Tibial artery (tissue), 4 donors: ENCODE measurements at regions not wholly inside any gene's neighbourhood (a gene's known extent, or its start where the extent isn't known, plus 50 kb on each side); places are given as distances from the start of the nearest gene placed in this dataset.

Experiments used
- DNase-seq, 2 donors: peaks; one replicate each; pipeline ENCODE4 v3.0.0-alpha.2; 2019
- H3K27ac ChIP-seq, 2 donors: fragments of 200-600 bp; sonication (generic) in 1 of 2; 1 replicate in 1 of 2; 2 replicates in 1 of 2; pipeline ENCODE4 v1.5.1; 2018 to 2019; ENCODE audit warnings: mild to moderate bottlenecking in 1 of 2
- H3K27me3 ChIP-seq, 2 donors: fragments of 200-600 bp; sonication (generic) in 1 of 2; one replicate each; pipeline versions ENCODE4 v1.5.1 to v1.6.0; 2016 to 2019
- H3K36me3 ChIP-seq, 3 donors: fragments of 200-600 bp; sonication (generic) in 2 of 3; one replicate each; pipeline ENCODE4 v1.5.1; 2016 to 2019; ENCODE audit warnings: mild to moderate bottlenecking in 2 of 3
- H3K4me1 ChIP-seq, 4 donors: fragments of 200-600 bp; sonication (generic) in 2 of 4; 1 replicate in 3 of 4; 2 replicates in 1 of 4; pipeline ENCODE4 v1.5.1; 2016 to 2019
- H3K4me3 ChIP-seq, 2 donors: fragments of 200-600 bp; sonication (generic) in 1 of 2; 1 replicate in 1 of 2; 2 replicates in 1 of 2; pipeline ENCODE4 v1.5.1; 2018 to 2019; ENCODE audit warnings: mild to moderate bottlenecking in 2 of 2
- H3K9me3 ChIP-seq, 3 donors: fragments of 200-600 bp; sonication (generic) in 1 of 3; one replicate each; pipeline ENCODE4 v1.5.1; 2016 to 2019
- CTCF ChIP-seq, 2 experiments: fragments of 200-600 bp in 1 of 2; fragments of 450-650 bp in 1 of 2; IDR thresholded peaks; one replicate each; pipeline ENCODE4 v1.5.1; 2017 to 2019; ENCODE audit warnings: antibody characterized with exemption in 2 of 2, mild to moderate bottlenecking in 1 of 2, moderate library complexity in 1 of 2
- intact Hi-C: fragments of 100-400 bp; cut with DNase I; formaldehyde crosslinking; loops from one replicate; pipeline ENCODE4 v1.15.0; 2023; ENCODE audit warnings: low total_unique reads

GRCh38 chr2:43123028-43123427, 103.4 kb downstream of the ZFP36L2 start:
- DNase-seq = peak in 1 of 2 donors; percentile 42
- Histone ChIP-seq H3K27me3 (no peaks in the 10 kb centered on the region), H3K27ac (no peak overlapping the region), H3K36me3 (no peaks in the 10 kb centered on the region), H3K9me3 (peaks cover 3 to 21% (median 17%) of the 10 kb centered on the region in 3 donors), H3K4me1 (no peaks in the 10 kb centered on the region), H3K4me3 (no peak overlapping the region)
- intact Hi-C loops = no loop called here
- TF ChIP-seq CTCF (IDR thresholded peaks at IDR 0.05) = no peak

GRCh38 chr2:43121580-43122314, 104.7 kb downstream of the ZFP36L2 start:
- no peaks in the 10 kb centered on the region for H3K36me3 ChIP-seq
- intact Hi-C loops = no loop called here
- H3K9me3 ChIP-seq = peaks cover 3 to 26% (median 18%) of the 10 kb centered on the region in 3 donors
- no peak overlapping the region for H3K4me3 ChIP-seq
- no peaks in the 10 kb centered on the region for H3K4me1 ChIP-seq
- DNase-seq = peak in 1 of 2 donors; percentile 4
- no peak overlapping the region for H3K27ac ChIP-seq
- no peak for TF ChIP-seq CTCF (IDR thresholded peaks at IDR 0.05)
- H3K27me3 ChIP-seq = no peaks in the 10 kb centered on the region

- Histone ChIP-seq H3K9me3 (peaks cover 3 to 26% (median 18%) of the 10 kb centered on the region in 3 donors), H3K27ac (no peak overlapping the region), H3K4me1 (peaks cover 0 to under 1% (median under 1%) of the 10 kb centered on the region in 4 donors), H3K4me3 (no peak overlapping the region), H3K36me3 (no peaks in the 10 kb centered on the region), H3K27me3 (no peaks in the 10 kb centered on the region)
- DNase-seq = no peak
- intact Hi-C loops = no loop called here
- TF ChIP-seq CTCF (IDR thresholded peaks at IDR 0.05) = no peak
These were observed 107.1 kb downstream of the ZFP36L2 start for GRCh38 chr2:43119303-43119702.

- H3K4me1 ChIP-seq = peaks cover 0 to 4% (median 2%) of the 10 kb centered on the region in 4 donors
- peaks cover 3 to 26% (median 18%) of the 10 kb centered on the region in 3 donors for H3K9me3 ChIP-seq
- TF ChIP-seq CTCF (IDR thresholded peaks at IDR 0.05) = no peak
- no peak overlapping the region for H3K27ac ChIP-seq
- H3K27me3 ChIP-seq = no peaks in the 10 kb centered on the region
- H3K4me3 ChIP-seq = no peak overlapping the region
- intact Hi-C loops = no loop called here
- no peaks in the 10 kb centered on the region for H3K36me3 ChIP-seq
- DNase-seq = no peak
These were observed 108.8 kb downstream of the ZFP36L2 start for GRCh38 chr2:43117521-43118143.

- Histone ChIP-seq H3K4me3 (no peak overlapping the region), H3K27me3 (no peaks in the 10 kb centered on the region), H3K36me3 (no peaks in the 10 kb centered on the region), H3K9me3 (peaks cover 3 to 26% (median 18%) of the 10 kb centered on the region in 3 donors), H3K4me1 (peaks cover 0 to 4% (median 2%) of the 10 kb centered on the region in 4 donors), H3K27ac (no peak overlapping the region)
- no peak for TF ChIP-seq CTCF (IDR thresholded peaks at IDR 0.05)
- no peak for DNase-seq
- intact Hi-C loops = no loop called here
These were observed 109.4 kb downstream of the ZFP36L2 start for GRCh38 chr2:43116988-43117387.
